Astrocyte (in vitro differentiated cells and primary cell): ENCODE measurements at regions not wholly inside any gene's neighbourhood (a gene's known extent, or its start where the extent isn't known, plus 50 kb on each side); places are given as distances from the start of the nearest gene placed in this dataset.

ENCODE experiments used
- DNase-seq: peaks from one replicate; pipeline ENCODE4 v3.0.0-alpha.2; 2010; ENCODE audit warnings: low read depth
- FAIRE-seq: peaks from 2 replicates; lab custom pipeline; 2011; peaks lifted over from hg19 to GRCh38; lab: Jason Lieb, UNC
- H2AFZ ChIP-seq: 2 replicates; pipeline ENCODE4 v1.6.0; 2012; ENCODE audit warnings: low read depth, low read length, inconsistent platforms
- H3K27ac ChIP-seq: 2 replicates; pipeline ENCODE4 v1.5.1; 2011; ENCODE audit warnings: low read depth, low read length, inconsistent platforms
- H3K27me3 ChIP-seq: 2 replicates; pipeline ENCODE4 v1.6.0; 2011; ENCODE audit warnings: low read length, inconsistent platforms; ENCODE audit not compliant: insufficient read depth
- H3K36me3 ChIP-seq: 2 replicates; pipeline ENCODE4 v1.5.1; 2011; ENCODE audit warnings: low read length, inconsistent platforms; ENCODE audit not compliant: insufficient read depth
- H3K4me1 ChIP-seq: 2 replicates; pipeline ENCODE4 v1.5.1; 2011; ENCODE audit warnings: low read length, inconsistent platforms; ENCODE audit not compliant: insufficient read depth
- H3K4me2 ChIP-seq: 2 replicates; pipeline ENCODE4 v1.6.0; 2012; ENCODE audit warnings: low read length, inconsistent platforms
- H3K4me3 ChIP-seq: 2 replicates; pipeline ENCODE4 v1.5.1; 2011; ENCODE audit warnings: low read depth, mild to moderate bottlenecking, low read length, inconsistent platforms; ENCODE audit not compliant: insufficient read depth
- H3K79me2 ChIP-seq: 2 replicates; pipeline ENCODE4 v1.6.0; 2012; ENCODE audit warnings: mild to moderate bottlenecking, low read length, inconsistent platforms; ENCODE audit not compliant: insufficient read depth
- H3K9ac ChIP-seq: 2 replicates; pipeline ENCODE4 v1.6.0; 2012; ENCODE audit warnings: mild to moderate bottlenecking, low read length, inconsistent platforms
- H3K9me3 ChIP-seq: 2 replicates; pipeline ENCODE4 v1.5.1; 2012; ENCODE audit warnings: low read depth, mild to moderate bottlenecking, low read length, inconsistent platforms; ENCODE audit not compliant: insufficient read depth
- H4K20me1 ChIP-seq: 2 replicates; pipeline ENCODE4 v1.6.0; 2012; ENCODE audit warnings: low read length, inconsistent platforms; ENCODE audit not compliant: insufficient read depth
- H3K27ac Mint-ChIP-seq: one replicate; pipeline ENCODE4 v1.8.0; 2021; ENCODE audit warnings: mild to moderate bottlenecking, mixed read lengths; ENCODE audit not compliant: unreplicated experiment
- H3K27me3 Mint-ChIP-seq: one replicate; pipeline ENCODE4 v1.8.0; 2021; ENCODE audit warnings: low read depth, mixed read lengths; ENCODE audit not compliant: unreplicated experiment
- H3K36me3 Mint-ChIP-seq: one replicate; pipeline ENCODE4 v1.8.0; 2021; ENCODE audit warnings: low read depth, mixed read lengths; ENCODE audit not compliant: unreplicated experiment
- H3K4me1 Mint-ChIP-seq: one replicate; pipeline ENCODE4 v1.8.0; 2021; ENCODE audit warnings: low read depth, mixed read lengths; ENCODE audit not compliant: unreplicated experiment
- H3K4me3 Mint-ChIP-seq: one replicate; pipeline ENCODE4 v1.8.0; 2021; ENCODE audit warnings: mild to moderate bottlenecking, moderate library complexity, mixed read lengths; ENCODE audit not compliant: unreplicated experiment
- H3K9me3 Mint-ChIP-seq: one replicate; pipeline ENCODE4 v1.8.0; 2021; ENCODE audit warnings: mild to moderate bottlenecking, mixed read lengths; ENCODE audit not compliant: unreplicated experiment
- EZH2 ChIP-seq: IDR thresholded peaks from 2 replicates; pipeline ENCODE4 v1.6.1; 2012; ENCODE audit warnings: mild to moderate bottlenecking, low read length, inconsistent platforms; ENCODE audit not compliant: insufficient read depth
- TF ChIP-seq, protein P1 (sequence below): IDR thresholded peaks from 2 replicates; pipeline ENCODE4 v1.5.1; 2011; ENCODE audit warnings: low read depth, mild to moderate bottlenecking, inconsistent platforms, low read length, moderate library complexity; ENCODE audit not compliant: insufficient read depth

DNA sequence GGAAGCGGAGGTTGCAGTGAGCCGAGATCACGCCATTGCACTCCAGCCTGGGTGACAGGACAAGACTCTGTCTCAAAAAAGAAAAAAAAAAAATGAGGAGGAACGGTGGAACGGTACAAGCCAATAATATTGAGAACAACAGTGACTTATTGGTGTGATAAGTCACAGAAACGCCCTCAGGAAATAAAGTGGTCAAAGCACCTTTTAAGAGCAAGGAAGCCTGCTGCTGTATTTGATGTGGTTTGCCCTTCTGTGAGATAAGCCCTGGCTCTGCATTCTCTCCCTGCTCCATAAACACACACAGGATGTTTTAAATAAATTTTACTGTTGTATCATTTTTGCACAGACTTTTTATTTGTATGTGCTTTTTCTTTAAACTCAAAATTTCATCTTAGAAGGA, 269.9 kb upstream of the MSX2 start:
- H3K4me1 ChIP-seq = no peaks in the 10 kb centered on the region
- TF ChIP-seq, protein P1, sequence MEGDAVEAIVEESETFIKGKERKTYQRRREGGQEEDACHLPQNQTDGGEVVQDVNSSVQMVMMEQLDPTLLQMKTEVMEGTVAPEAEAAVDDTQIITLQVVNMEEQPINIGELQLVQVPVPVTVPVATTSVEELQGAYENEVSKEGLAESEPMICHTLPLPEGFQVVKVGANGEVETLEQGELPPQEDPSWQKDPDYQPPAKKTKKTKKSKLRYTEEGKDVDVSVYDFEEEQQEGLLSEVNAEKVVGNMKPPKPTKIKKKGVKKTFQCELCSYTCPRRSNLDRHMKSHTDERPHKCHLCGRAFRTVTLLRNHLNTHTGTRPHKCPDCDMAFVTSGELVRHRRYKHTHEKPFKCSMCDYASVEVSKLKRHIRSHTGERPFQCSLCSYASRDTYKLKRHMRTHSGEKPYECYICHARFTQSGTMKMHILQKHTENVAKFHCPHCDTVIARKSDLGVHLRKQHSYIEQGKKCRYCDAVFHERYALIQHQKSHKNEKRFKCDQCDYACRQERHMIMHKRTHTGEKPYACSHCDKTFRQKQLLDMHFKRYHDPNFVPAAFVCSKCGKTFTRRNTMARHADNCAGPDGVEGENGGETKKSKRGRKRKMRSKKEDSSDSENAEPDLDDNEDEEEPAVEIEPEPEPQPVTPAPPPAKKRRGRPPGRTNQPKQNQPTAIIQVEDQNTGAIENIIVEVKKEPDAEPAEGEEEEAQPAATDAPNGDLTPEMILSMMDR = no peak
- no peak for TF ChIP-seq EZH2
- H3K27me3 ChIP-seq = no peaks in the 10 kb centered on the region
- H3K4me3 ChIP-seq = no peak overlapping the region
- no peak overlapping the region for H3K4me3 Mint-ChIP-seq
- DNase-seq (no peak), FAIRE-seq (no peak)
- peaks cover 15% of the 10 kb centered on the region for H3K27me3 Mint-ChIP-seq
- H3K4me1 Mint-ChIP-seq = no peaks in the 10 kb centered on the region
- H3K27ac ChIP-seq = no peak overlapping the region
- H3K79me2 ChIP-seq = no peaks in the 10 kb centered on the region
- H3K36me3 ChIP-seq = no peaks in the 10 kb centered on the region
- H3K9me3 Mint-ChIP-seq = no peaks in the 10 kb centered on the region
- no peaks in the 10 kb centered on the region for H4K20me1 ChIP-seq
- H3K4me2 ChIP-seq = no peak overlapping the region
- H3K27ac Mint-ChIP-seq = no peak overlapping the region
- no peaks in the 10 kb centered on the region for H3K9me3 ChIP-seq
- no peak overlapping the region for H3K9ac ChIP-seq
- H2AFZ ChIP-seq = no peak overlapping the region
- no peaks in the 10 kb centered on the region for H3K36me3 Mint-ChIP-seq

DNA sequence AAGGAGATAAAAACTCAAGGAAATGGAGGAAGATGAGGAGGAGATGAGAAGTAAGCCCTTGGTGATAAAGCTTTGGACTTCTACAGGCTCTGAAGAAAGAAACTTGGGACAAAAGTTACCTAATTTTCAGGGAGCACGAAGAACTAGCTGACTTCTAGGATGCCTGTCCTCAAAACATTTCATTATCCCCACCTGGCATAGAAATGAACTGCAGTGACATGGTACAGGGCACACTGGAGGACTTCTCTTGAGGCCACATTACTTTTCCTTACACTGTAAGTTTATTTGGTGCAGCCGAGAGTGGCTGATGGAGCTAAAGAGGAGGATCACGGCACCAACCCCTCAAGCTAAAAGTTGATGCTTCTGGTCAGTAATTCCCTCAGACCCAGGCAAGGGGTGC, 269.5 kb upstream of the MSX2 start:
- Histone ChIP-seq H3K9me3 (no peaks in the 10 kb centered on the region), H3K9ac (no peak overlapping the region), H4K20me1 (no peaks in the 10 kb centered on the region), H2AFZ (no peak overlapping the region), H3K4me3 (no peak overlapping the region), H3K27me3 (no peaks in the 10 kb centered on the region), H3K27ac (no peak overlapping the region), H3K36me3 (no peaks in the 10 kb centered on the region), H3K4me2 (no peak overlapping the region), H3K4me1 (no peaks in the 10 kb centered on the region), H3K79me2 (no peaks in the 10 kb centered on the region)
- no peak for DNase-seq
- Mint-ChIP-seq H3K9me3 (no peaks in the 10 kb centered on the region), H3K4me3 (no peak overlapping the region), H3K27ac (no peak overlapping the region), H3K36me3 (no peaks in the 10 kb centered on the region), H3K27me3 (peaks cover 15% of the 10 kb centered on the region), H3K4me1 (no peaks in the 10 kb centered on the region)
- no peak for FAIRE-seq
- TF ChIP-seq, protein P1 = no peak
- TF ChIP-seq EZH2 = no peak

DNA sequence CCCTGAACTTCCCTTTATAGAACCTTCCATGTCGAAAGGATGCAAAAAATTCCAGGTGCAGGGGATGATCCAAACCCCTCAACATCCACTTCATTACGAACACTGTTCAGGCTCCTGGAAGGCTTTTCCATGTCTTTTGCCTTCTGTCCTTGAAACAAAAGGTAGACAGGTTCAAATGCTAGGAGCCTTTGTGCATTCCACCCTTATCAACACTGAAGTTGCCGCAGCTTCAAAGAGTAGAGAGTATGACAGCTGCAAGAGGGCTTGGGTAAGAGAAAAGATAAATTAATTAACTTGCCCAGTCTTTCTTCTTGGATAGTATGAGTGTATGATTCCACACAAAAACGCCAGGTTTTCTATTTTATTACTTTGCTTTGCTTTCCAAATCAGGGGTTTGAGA, 269.1 kb upstream of the MSX2 start:
- H3K27ac ChIP-seq = no peak overlapping the region
- H3K4me1 ChIP-seq = no peaks in the 10 kb centered on the region
- Mint-ChIP-seq H3K4me3 (no peak overlapping the region), H3K27me3 (peaks cover 18% of the 10 kb centered on the region), H3K4me1 (no peaks in the 10 kb centered on the region), H3K27ac (no peak overlapping the region), H3K36me3 (no peaks in the 10 kb centered on the region), H3K9me3 (no peaks in the 10 kb centered on the region)
- H2AFZ ChIP-seq = no peak overlapping the region
- no peaks in the 10 kb centered on the region for H3K27me3 ChIP-seq
- DNase-seq = no peak
- H3K9me3 ChIP-seq = no peaks in the 10 kb centered on the region
- no peaks in the 10 kb centered on the region for H3K79me2 ChIP-seq
- H4K20me1 ChIP-seq = no peaks in the 10 kb centered on the region
- H3K4me3 ChIP-seq = no peak overlapping the region
- no peak for TF ChIP-seq EZH2
- no peak for FAIRE-seq
- no peak overlapping the region for H3K9ac ChIP-seq
- H3K36me3 ChIP-seq = no peaks in the 10 kb centered on the region
- H3K4me2 ChIP-seq = no peak overlapping the region
